NCI-H526 treated with DMSO at 0.1 percent for 48 hours (cell line): ENCODE measurements at regions not wholly inside any gene's neighbourhood (a gene's known extent, or its start where the extent isn't known, plus 50 kb on each side); places are given as distances from the start of the nearest gene placed in this dataset.
A peak's percentile ranks its signal among the peaks of the same experiment; 100 is the strongest.
"Not testable (repeated sequence)": the region's sequence is repeated elsewhere in the genome, so short reads cannot be mapped to it uniquely, and the experiment has no call there.

Source experiments
- DNase-seq: peaks from one replicate; lab custom pipeline; 2025; lab: John Stamatoyannopoulos, UW

- DNase-seq = no peak
Observed at GRCh38 chr13:68948586-68948985, 1159.0 kb upstream of the ATXN8OS start.

- no peak for DNase-seq
Observed at GRCh38 chr13:68944272-68944671, 1163.4 kb upstream of the ATXN8OS start.

GRCh38 chr13:68940049-68940448 is 1167.6 kb upstream of the ATXN8OS start:
- DNase-seq = no peak

- no peak for DNase-seq
Observed at GRCh38 chr13:68938639-68939038, 1169.0 kb upstream of the ATXN8OS start.

GRCh38 chr13:68929075-68929745 is 1178.4 kb upstream of the ATXN8OS start:
- no peak for DNase-seq

- peak; percentile 8 for DNase-seq
Observed at GRCh38 chr13:68927387-68928026, 1180.1 kb upstream of the ATXN8OS start.

GRCh38 chr13:68923995-68924394 is 1183.6 kb upstream of the ATXN8OS start:
- DNase-seq = no peak

GRCh38 chr13:68908879-68909278 is 1198.7 kb upstream of the ATXN8OS start:
- no peak for DNase-seq

- DNase-seq = no peak
Observed at GRCh38 chr13:68905186-68905585, 1202.4 kb upstream of the ATXN8OS start.

GRCh38 chr13:68897331-68897928 is 1210.2 kb upstream of the ATXN8OS start:
- DNase-seq = no peak

GRCh38 chr13:68895696-68896095 is 1211.9 kb upstream of the ATXN8OS start:
- no peak for DNase-seq

- not testable (repeated sequence) for DNase-seq
Observed at GRCh38 chr13:68893721-68894120, 1213.9 kb upstream of the ATXN8OS start.

GRCh38 chr13:68892596-68892995 is 1215.0 kb upstream of the ATXN8OS start:
- not testable (repeated sequence) for DNase-seq

GRCh38 chr13:68890101-68890500 is 1217.5 kb upstream of the ATXN8OS start:
- not testable (repeated sequence) for DNase-seq

GRCh38 chr13:68888832-68889231 is 1218.8 kb upstream of the ATXN8OS start:
- no peak for DNase-seq

- no peak for DNase-seq
Observed at GRCh38 chr13:68872338-68872737, 1235.3 kb upstream of the ATXN8OS start.

- DNase-seq = no peak
Observed at GRCh38 chr13:68851026-68851425, 1256.6 kb upstream of the ATXN8OS start.

GRCh38 chr13:68850160-68850559 is 1257.5 kb upstream of the ATXN8OS start:
- no peak for DNase-seq

GRCh38 chr13:68846663-68847062 is 1261.0 kb upstream of the ATXN8OS start:
- DNase-seq = no peak

GRCh38 chr13:68834375-68834774 is 1273.3 kb upstream of the ATXN8OS start:
- no peak for DNase-seq

- DNase-seq = no peak
Observed at GRCh38 chr13:68816715-68817114, 1290.9 kb upstream of the ATXN8OS start.

- no peak for DNase-seq
Observed at GRCh38 chr13:68813180-68813796, 1294.3 kb upstream of the ATXN8OS start.

GRCh38 chr13:68810660-68811059 is 1297.0 kb upstream of the ATXN8OS start:
- peak; percentile 18 for DNase-seq
